ENCODE measurements at regions not wholly inside any gene's neighbourhood (a gene's known extent, or its start where the extent isn't known, plus 50 kb on each side); places are given as distances from the start of the nearest gene placed in this dataset.
A peak's percentile ranks its signal among the peaks of the same experiment; 100 is the strongest.

GRCh38 chr10:4267086-4267773 is 482.2 kb upstream of the KLF6 start:
- no peak for DNase-seq
- no peaks in the 10 kb centered on the region for H3K9me3 Mint-ChIP-seq
- no peak overlapping the region for H3K4me3 Mint-ChIP-seq
- intact Hi-C loops (cut with micrococcal nuclease): no loop called here
- POLR2A ChIA-PET: interaction anchor here (0.5 to 1.2 kb wide), 2 partner anchors 52 to 278 kb away, joined by 3 read pairs; no protein-coding TSS in a partner anchor
- peaks cover 6% of the 10 kb centered on the region for H3K4me1 Mint-ChIP-seq (ENCODE audit: low read depth)
- TF ChIP-seq CTCF (IDR thresholded peaks at IDR 0.05): no peak
- no peaks in the 10 kb centered on the region for H3K36me3 Mint-ChIP-seq (ENCODE audit: low read depth)
- no peak overlapping the region for H3K27ac Mint-ChIP-seq
- no peak for ATAC-seq
- peaks cover 11% of the 10 kb centered on the region for H3K27me3 Mint-ChIP-seq
- CTCF ChIA-PET: no interaction called here

GRCh38 chr10:4266416-4267085 is 481.5 kb upstream of the KLF6 start:
- no peak for TF ChIP-seq CTCF (IDR thresholded peaks at IDR 0.05)
- H3K4me3 Mint-ChIP-seq: no peak overlapping the region
- peaks cover 11% of the 10 kb centered on the region for H3K27me3 Mint-ChIP-seq
- H3K36me3 Mint-ChIP-seq (ENCODE audit: low read depth): no peaks in the 10 kb centered on the region
- intact Hi-C loops (cut with micrococcal nuclease): no loop called here
- H3K4me1 Mint-ChIP-seq (ENCODE audit: low read depth): peaks cover 6% of the 10 kb centered on the region
- no peak overlapping the region for H3K27ac Mint-ChIP-seq
- ATAC-seq (no peak), DNase-seq (no peak)
- ChIA-PET POLR2A (interaction anchor here (0.5 kb wide), 1 partner anchor 278 kb away, joined by 3 read pairs; no protein-coding TSS in a partner anchor), CTCF (interaction anchor here (1.1 kb wide), 1 partner anchor 11 kb away, joined by 3 read pairs; no protein-coding TSS in a partner anchor)
- H3K9me3 Mint-ChIP-seq: no peaks in the 10 kb centered on the region

GRCh38 chr10:4265964-4266363 is 481.0 kb upstream of the KLF6 start:
- intact Hi-C loops (cut with micrococcal nuclease): no loop called here
- ATAC-seq (peak; percentile 30), DNase-seq (no peak)
- Mint-ChIP-seq H3K4me1 (ENCODE audit: low read depth) (peaks cover 6% of the 10 kb centered on the region), H3K4me3 (no peak overlapping the region), H3K27ac (no peak overlapping the region), H3K27me3 (peaks cover 8% of the 10 kb centered on the region), H3K9me3 (no peaks in the 10 kb centered on the region), H3K36me3 (ENCODE audit: low read depth) (no peaks in the 10 kb centered on the region)
- ChIA-PET CTCF (interaction anchor here (1.1 kb wide), 1 partner anchor 10 kb away, joined by 3 read pairs; no protein-coding TSS in a partner anchor), POLR2A (no interaction called here)
- TF ChIP-seq CTCF (IDR thresholded peaks at IDR 0.05): no peak

GRCh38 chr10:4264209-4264865 is 479.3 kb upstream of the KLF6 start:
- POLR2A ChIA-PET: no interaction called here
- Mint-ChIP-seq H3K9me3 (no peaks in the 10 kb centered on the region), H3K4me3 (no peak overlapping the region), H3K4me1 (ENCODE audit: low read depth) (peaks cover 6% of the 10 kb centered on the region), H3K27me3 (peaks cover 7% of the 10 kb centered on the region), H3K27ac (no peak overlapping the region), H3K36me3 (ENCODE audit: low read depth) (no peaks in the 10 kb centered on the region)
- CTCF ChIA-PET: interaction anchor here (0.9 kb wide), 1 partner anchor 1057 kb away, joined by 3 read pairs; no protein-coding TSS in a partner anchor
- intact Hi-C loops (cut with micrococcal nuclease): no loop called here
- no peak for DNase-seq
- ATAC-seq: no peak
- TF ChIP-seq CTCF (IDR thresholded peaks at IDR 0.05): no peak
